Activated T-cell treated with anti-CD3 and anti-CD28 coated beads, Interleukin-2, amount 50 U/mL, for 72 hours (primary cell): ENCODE measurements at regions not wholly inside any gene's neighbourhood (a gene's known extent, or its start where the extent isn't known, plus 50 kb on each side); places are given as distances from the start of the nearest gene placed in this dataset.
"Not testable (repeated sequence)": the region's sequence is repeated elsewhere in the genome, so short reads cannot be mapped to it uniquely, and the experiment has no call there.

Experiments used
- ATAC-seq, 2 donors: fragments of 150-1000 bp; cut with Tn5 transposase; replicated peaks in 1 of 2; 2 replicates each; pipeline ENCODE4 v1.10.0; 2021; ENCODE audit warnings: moderate library complexity in 2 of 2, mild to moderate bottlenecking in 1 of 2
- DNase-seq, 2 donors: peaks; one replicate each; pipeline ENCODE4 v3.0.0; 2021 to 2022; ENCODE audit warnings: mixed read lengths in 1 of 2
- H3K27ac Mint-ChIP-seq: one replicate; pipeline ENCODE4 v1.8.0; 2022; ENCODE audit warnings: mild to moderate bottlenecking, moderate library complexity, mixed read lengths
- H3K27me3 Mint-ChIP-seq: one replicate; pipeline ENCODE4 v1.8.0; 2022; ENCODE audit warnings: low read depth, mixed read lengths
- H3K36me3 Mint-ChIP-seq, 2 donors: one replicate each; pipeline ENCODE4 v1.8.0; 2022; ENCODE audit warnings: mixed read lengths in 2 of 2, mild to moderate bottlenecking in 1 of 2; ENCODE audit not compliant: insufficient read depth in 2 of 2
- H3K4me1 Mint-ChIP-seq: one replicate; pipeline ENCODE4 v1.8.0; 2022; ENCODE audit warnings: low read depth, mixed read lengths
- H3K4me3 Mint-ChIP-seq, 2 donors: one replicate each; pipeline ENCODE4 v1.8.0; 2022; ENCODE audit warnings: mild to moderate bottlenecking in 2 of 2, mixed read lengths in 2 of 2, moderate library complexity in 2 of 2
- H3K9me3 Mint-ChIP-seq, 2 donors: one replicate each; pipeline ENCODE4 v1.8.0; 2022; ENCODE audit warnings: mixed read lengths in 2 of 2

GRCh38 chr6:8872589-8872988 lies 437.2 kb upstream of the SLC35B3 start:
- Mint-ChIP-seq H3K27ac (no peak overlapping the region), H3K4me3 (no peak overlapping the region)

GRCh38 chr6:8865451-8865850 lies 430.1 kb upstream of the SLC35B3 start:
- Mint-ChIP-seq H3K27me3 (no peaks in the 10 kb centered on the region), H3K9me3 (peaks cover 0 to 1% of the 10 kb centered on the region in 2 donors), H3K36me3 (no peaks in the 10 kb centered on the region), H3K4me3 (no peak overlapping the region), H3K4me1 (no peaks in the 10 kb centered on the region), H3K27ac (no peak overlapping the region)
- DNase-seq (no peak), ATAC-seq (no peak)

More at GRCh38 chr6:8872589-8872988, 437.2 kb upstream of the SLC35B3 start:
- H3K4me1 Mint-ChIP-seq = no peaks in the 10 kb centered on the region
- no peaks in the 10 kb centered on the region for H3K36me3 Mint-ChIP-seq
- DNase-seq = no peak
- H3K27me3 Mint-ChIP-seq = no peaks in the 10 kb centered on the region
- H3K9me3 Mint-ChIP-seq = peaks cover 0 to 1% of the 10 kb centered on the region in 2 donors
- ATAC-seq = no peak

GRCh38 chr6:8860671-8861070 lies 425.3 kb upstream of the SLC35B3 start:
- DNase-seq = no peak

GRCh38 chr6:8859501-8859900 lies 424.2 kb upstream of the SLC35B3 start:
- no peak for DNase-seq
- Mint-ChIP-seq H3K4me3 (no peak overlapping the region), H3K4me1 (no peaks in the 10 kb centered on the region), H3K27me3 (no peaks in the 10 kb centered on the region), H3K36me3 (no peaks in the 10 kb centered on the region), H3K27ac (no peak overlapping the region), H3K9me3 (no peaks in the 10 kb centered on the region)
- no peak for ATAC-seq

More at GRCh38 chr6:8860671-8861070, 425.3 kb upstream of the SLC35B3 start:
- no peak for ATAC-seq
- no peaks in the 10 kb centered on the region for H3K4me1 Mint-ChIP-seq
- H3K27me3 Mint-ChIP-seq = no peaks in the 10 kb centered on the region
- H3K36me3 Mint-ChIP-seq = no peaks in the 10 kb centered on the region
- H3K27ac Mint-ChIP-seq = no peak overlapping the region
- no peak overlapping the region for H3K4me3 Mint-ChIP-seq
- no peaks in the 10 kb centered on the region for H3K9me3 Mint-ChIP-seq

GRCh38 chr6:8858854-8859331 lies 423.5 kb upstream of the SLC35B3 start:
- Mint-ChIP-seq H3K4me3 (no peak overlapping the region), H3K4me1 (no peaks in the 10 kb centered on the region), H3K36me3 (no peaks in the 10 kb centered on the region), H3K27ac (no peak overlapping the region), H3K9me3 (peaks cover 0 to 2% of the 10 kb centered on the region in 2 donors), H3K27me3 (no peaks in the 10 kb centered on the region)
- no peak for ATAC-seq
- DNase-seq = no peak

GRCh38 chr6:8857160-8857559 lies 421.8 kb upstream of the SLC35B3 start:
- Mint-ChIP-seq H3K4me3 (no peak overlapping the region), H3K27ac (no peak overlapping the region), H3K36me3 (no peaks in the 10 kb centered on the region), H3K9me3 (peaks cover 0 to 2% of the 10 kb centered on the region in 2 donors), H3K27me3 (no peaks in the 10 kb centered on the region), H3K4me1 (no peaks in the 10 kb centered on the region)
- DNase-seq (no peak), ATAC-seq (no peak)

- DNase-seq = no peak
- H3K36me3 Mint-ChIP-seq = no peaks in the 10 kb centered on the region
Measured at GRCh38 chr6:8855411-8855810, 420.1 kb upstream of the SLC35B3 start.

GRCh38 chr6:8852332-8852731 lies 417.0 kb upstream of the SLC35B3 start:
- Mint-ChIP-seq H3K36me3 (no peaks in the 10 kb centered on the region), H3K9me3 (peaks cover 0 to 2% of the 10 kb centered on the region in 2 donors), H3K4me1 (no peaks in the 10 kb centered on the region), H3K4me3 (no peak overlapping the region), H3K27ac (no peak overlapping the region), H3K27me3 (no peaks in the 10 kb centered on the region)
- no peak for DNase-seq
- no peak for ATAC-seq

More at GRCh38 chr6:8855411-8855810, 420.1 kb upstream of the SLC35B3 start:
- H3K9me3 Mint-ChIP-seq = peaks cover 0 to 2% of the 10 kb centered on the region in 2 donors
- no peaks in the 10 kb centered on the region for H3K27me3 Mint-ChIP-seq
- no peak overlapping the region for H3K4me3 Mint-ChIP-seq
- H3K27ac Mint-ChIP-seq = no peak overlapping the region
- H3K4me1 Mint-ChIP-seq = no peaks in the 10 kb centered on the region
- no peak for ATAC-seq

GRCh38 chr6:8846680-8847079 lies 411.3 kb upstream of the SLC35B3 start:
- not testable (repeated sequence) for H3K27me3 Mint-ChIP-seq, DNase-seq, H3K4me3 Mint-ChIP-seq, H3K27ac Mint-ChIP-seq, ATAC-seq, H3K9me3 Mint-ChIP-seq, H3K4me1 Mint-ChIP-seq, H3K36me3 Mint-ChIP-seq

GRCh38 chr6:8845690-8846089 lies 410.3 kb upstream of the SLC35B3 start:
- no peaks in the 10 kb centered on the region for H3K27me3 Mint-ChIP-seq
- H3K4me3 Mint-ChIP-seq = no peak overlapping the region
- ATAC-seq (no peak), DNase-seq (no peak)
- H3K27ac Mint-ChIP-seq = no peak overlapping the region
- H3K9me3 Mint-ChIP-seq = peaks cover 0 to 3% of the 10 kb centered on the region in 2 donors
- no peaks in the 10 kb centered on the region for H3K36me3 Mint-ChIP-seq
- H3K4me1 Mint-ChIP-seq = no peaks in the 10 kb centered on the region

GRCh38 chr6:8844968-8845367 lies 409.6 kb upstream of the SLC35B3 start:
- Mint-ChIP-seq H3K9me3 (peaks cover 0 to 3% of the 10 kb centered on the region in 2 donors), H3K36me3 (no peaks in the 10 kb centered on the region), H3K4me3 (no peak overlapping the region), H3K27ac (no peak overlapping the region), H3K27me3 (no peaks in the 10 kb centered on the region), H3K4me1 (no peaks in the 10 kb centered on the region)
- ATAC-seq = no peak
- no peak for DNase-seq

- Mint-ChIP-seq H3K4me1 (no peaks in the 10 kb centered on the region), H3K36me3 (no peaks in the 10 kb centered on the region), H3K4me3 (no peak overlapping the region), H3K27me3 (no peaks in the 10 kb centered on the region), H3K27ac (no peak overlapping the region), H3K9me3 (no peaks in the 10 kb centered on the region)
- DNase-seq (no peak), ATAC-seq (no peak)
Measured at GRCh38 chr6:8839626-8840025, 404.3 kb upstream of the SLC35B3 start.

GRCh38 chr6:8837343-8837742 lies 402.0 kb upstream of the SLC35B3 start:
- Mint-ChIP-seq H3K4me3 (no peak overlapping the region), H3K9me3 (no peaks in the 10 kb centered on the region), H3K27ac (no peak overlapping the region), H3K27me3 (no peaks in the 10 kb centered on the region), H3K36me3 (no peaks in the 10 kb centered on the region), H3K4me1 (no peaks in the 10 kb centered on the region)
- DNase-seq (no peak), ATAC-seq (no peak)

- H3K36me3 Mint-ChIP-seq, ATAC-seq, H3K4me1 Mint-ChIP-seq: not testable (repeated sequence)
Measured at GRCh38 chr6:8832695-8833094, 397.4 kb upstream of the SLC35B3 start.

More at GRCh38 chr6:8832695-8833094, 397.4 kb upstream of the SLC35B3 start:
- not testable (repeated sequence) for H3K4me3 Mint-ChIP-seq, H3K27me3 Mint-ChIP-seq, H3K27ac Mint-ChIP-seq, H3K9me3 Mint-ChIP-seq, DNase-seq
